ENCODE measurements at regions not wholly inside any gene's neighbourhood (a gene's known extent, or its start where the extent isn't known, plus 50 kb on each side); places are given as distances from the start of the nearest gene placed in this dataset.

DNA sequence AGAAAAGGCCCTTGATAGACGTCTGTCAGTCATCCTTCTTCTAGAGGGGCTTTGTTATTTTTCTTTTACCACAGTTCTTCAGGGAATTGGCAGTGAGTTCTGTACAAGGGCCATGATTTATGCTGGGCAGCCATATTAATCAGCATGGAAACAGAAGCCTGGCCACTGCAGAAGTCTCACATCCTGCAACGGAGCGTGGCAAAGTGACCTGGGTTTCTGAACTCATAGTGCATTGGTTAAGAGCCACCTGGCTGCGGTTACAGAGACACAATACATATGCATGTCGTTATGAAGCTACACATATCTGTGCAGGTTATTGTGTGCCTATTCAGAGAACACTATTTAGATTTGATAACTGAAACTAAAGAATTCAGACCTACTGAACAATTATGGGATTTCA is 419.4 kb upstream of the CELF2 start:
- no peak overlapping the region for H4K5ac ChIP-seq (ENCODE audit: low read depth, low read length)
- no peak overlapping the region for H3K23ac ChIP-seq (ENCODE audit: low read depth, low read length)
- H3K4me3 ChIP-seq (ENCODE audit: insufficient read depth, low read depth, low read length), result no peak overlapping the region
- H2BK15ac ChIP-seq (ENCODE audit: low read depth, low read length), result no peak overlapping the region
- TF ChIP-seq CEBPB (IDR thresholded peaks at IDR 0.05; ENCODE audit: low read depth, low read length), result no peak
- no peak for TF ChIP-seq MAFK (IDR thresholded peaks at IDR 0.05; ENCODE audit: low read depth, low read length)
- TF ChIP-seq MAZ (IDR thresholded peaks at IDR 0.05; ENCODE audit: borderline replicate concordance, low read depth, low read length), result no peak
- TF ChIP-seq, protein P1, sequence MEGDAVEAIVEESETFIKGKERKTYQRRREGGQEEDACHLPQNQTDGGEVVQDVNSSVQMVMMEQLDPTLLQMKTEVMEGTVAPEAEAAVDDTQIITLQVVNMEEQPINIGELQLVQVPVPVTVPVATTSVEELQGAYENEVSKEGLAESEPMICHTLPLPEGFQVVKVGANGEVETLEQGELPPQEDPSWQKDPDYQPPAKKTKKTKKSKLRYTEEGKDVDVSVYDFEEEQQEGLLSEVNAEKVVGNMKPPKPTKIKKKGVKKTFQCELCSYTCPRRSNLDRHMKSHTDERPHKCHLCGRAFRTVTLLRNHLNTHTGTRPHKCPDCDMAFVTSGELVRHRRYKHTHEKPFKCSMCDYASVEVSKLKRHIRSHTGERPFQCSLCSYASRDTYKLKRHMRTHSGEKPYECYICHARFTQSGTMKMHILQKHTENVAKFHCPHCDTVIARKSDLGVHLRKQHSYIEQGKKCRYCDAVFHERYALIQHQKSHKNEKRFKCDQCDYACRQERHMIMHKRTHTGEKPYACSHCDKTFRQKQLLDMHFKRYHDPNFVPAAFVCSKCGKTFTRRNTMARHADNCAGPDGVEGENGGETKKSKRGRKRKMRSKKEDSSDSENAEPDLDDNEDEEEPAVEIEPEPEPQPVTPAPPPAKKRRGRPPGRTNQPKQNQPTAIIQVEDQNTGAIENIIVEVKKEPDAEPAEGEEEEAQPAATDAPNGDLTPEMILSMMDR (conservative IDR thresholded peaks at IDR 0.05; ENCODE audit: low read depth, low read length), result no peak
- TF ChIP-seq, protein P2, sequence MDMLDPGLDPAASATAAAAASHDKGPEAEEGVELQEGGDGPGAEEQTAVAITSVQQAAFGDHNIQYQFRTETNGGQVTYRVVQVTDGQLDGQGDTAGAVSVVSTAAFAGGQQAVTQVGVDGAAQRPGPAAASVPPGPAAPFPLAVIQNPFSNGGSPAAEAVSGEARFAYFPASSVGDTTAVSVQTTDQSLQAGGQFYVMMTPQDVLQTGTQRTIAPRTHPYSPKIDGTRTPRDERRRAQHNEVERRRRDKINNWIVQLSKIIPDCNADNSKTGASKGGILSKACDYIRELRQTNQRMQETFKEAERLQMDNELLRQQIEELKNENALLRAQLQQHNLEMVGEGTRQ (IDR thresholded peaks at IDR 0.05; ENCODE audit: low read depth, low read length), result no peak
- TF ChIP-seq RAD21 (IDR thresholded peaks at IDR 0.05; ENCODE audit: low read length), result no peak
- TF ChIP-seq RFX5 (IDR thresholded peaks at IDR 0.05; ENCODE audit: low read depth, low read length), result no peak
- no peaks in the 10 kb centered on the region for H3K36me3 ChIP-seq (ENCODE audit: control insufficient read depth, insufficient read depth, low read length)
- no peak overlapping the region for H3K14ac ChIP-seq (replicated peaks; ENCODE audit: low read depth, low read length)
- ATAC-seq (ENCODE audit: low read depth), result no peak
- no peak overlapping the region for H2BK5ac ChIP-seq (ENCODE audit: low read depth, low read length, poor library complexity, severe bottlenecking)
- 79% methylated on average over 2 of the region's 5 CpGs; no CpG with 5 or more reads in 1 of the 2 experiments for WGBS, 2 experiments (ENCODE audit: extremely low coverage in 2 of 2, insufficient read length in 1 of 2)
- no peak overlapping the region for H3K27ac ChIP-seq (ENCODE audit: insufficient read depth, low read length)
- no peak overlapping the region for H3K4me2 ChIP-seq (ENCODE audit: low read depth, low read length)
- no peak for DNase-seq
- H4K8ac ChIP-seq (ENCODE audit: low read depth in 2 of 2, low read length in 2 of 2), result no peak overlapping the region
- no peak overlapping the region for H2BK20ac ChIP-seq (ENCODE audit: low read depth, low read length)
- no peaks in the 10 kb centered on the region for H3K79me1 ChIP-seq (ENCODE audit: low read depth in 1 of 2, low read length in 2 of 2)
- no peak overlapping the region for H3K4ac ChIP-seq (ENCODE audit: low read depth, low read length)
- no peak overlapping the region for H3K18ac ChIP-seq (ENCODE audit: low read depth, low read length)
- H3K27me3 ChIP-seq (ENCODE audit: control insufficient read depth, insufficient read depth, low read length), result no peaks in the 10 kb centered on the region
- BruUV-seq (replicated peaks), result no TSS peak
- no peak overlapping the region for H2AK5ac ChIP-seq (ENCODE audit: low read depth, low read length)
- H4K91ac ChIP-seq (ENCODE audit: insufficient read depth, low read depth, low read length), result no peak overlapping the region
- H2AK9ac ChIP-seq (replicated peaks; ENCODE audit: low read depth, low read length, poor library complexity), result no peak overlapping the region
- no peak overlapping the region for H2AFZ ChIP-seq (replicated peaks; ENCODE audit: low read length, poor library complexity)
- H3K56ac ChIP-seq (ENCODE audit: extremely low read depth, insufficient read depth, low read length), result no peak overlapping the region
- H3K4me1 ChIP-seq (ENCODE audit: control insufficient read depth, insufficient read depth, low read length), result no peaks in the 10 kb centered on the region
- no peak overlapping the region for H2BK120ac ChIP-seq (ENCODE audit: low read depth, low read length)
- no peaks in the 10 kb centered on the region for H3K9me1 ChIP-seq (ENCODE audit: insufficient read depth, low read length)
- POLR2A ChIA-PET (ENCODE audit: unreplicated experiment), result no interaction called here
- dilution Hi-C loops (cut with HindIII; ENCODE audit: low sequenced_read_pairs, unreplicated experiment) (no loop called here), intact Hi-C loops (cut with micrococcal nuclease) (no loop called here), in situ Hi-C loops (cut with MboI; ENCODE audit: low sequenced_read_pairs) (no loop called here)
- no peak overlapping the region for H3K9ac ChIP-seq (ENCODE audit: low read depth, low read length)
- H4K20me1 ChIP-seq (ENCODE audit: insufficient read depth, low read length), result no peaks in the 10 kb centered on the region
- H3K9me3 ChIP-seq (ENCODE audit: control insufficient read depth, insufficient read depth, low read length), result no peaks in the 10 kb centered on the region; the same call in 1 of the 2 replicates
- CTCF ChIA-PET, result no interaction called here

Data from IMR-90 (cell line).